HG02943 (cell line): ENCODE measurements at regions not wholly inside any gene's neighbourhood (a gene's known extent, or its start where the extent isn't known, plus 50 kb on each side); places are given as distances from the start of the nearest gene placed in this dataset.
"Not testable (repeated sequence)": the region's sequence is repeated elsewhere in the genome, so short reads cannot be mapped to it uniquely, and the experiment has no call there.

ENCODE experiments used
- ATAC-seq: cut with Tn5 transposase; IDR thresholded peaks from one replicate; pipeline ENCODE4 v1.9.1; 2021; ENCODE audit warnings: mild to moderate bottlenecking, low read depth, moderate library complexity; ENCODE audit not compliant: unreplicated experiment

DNA sequence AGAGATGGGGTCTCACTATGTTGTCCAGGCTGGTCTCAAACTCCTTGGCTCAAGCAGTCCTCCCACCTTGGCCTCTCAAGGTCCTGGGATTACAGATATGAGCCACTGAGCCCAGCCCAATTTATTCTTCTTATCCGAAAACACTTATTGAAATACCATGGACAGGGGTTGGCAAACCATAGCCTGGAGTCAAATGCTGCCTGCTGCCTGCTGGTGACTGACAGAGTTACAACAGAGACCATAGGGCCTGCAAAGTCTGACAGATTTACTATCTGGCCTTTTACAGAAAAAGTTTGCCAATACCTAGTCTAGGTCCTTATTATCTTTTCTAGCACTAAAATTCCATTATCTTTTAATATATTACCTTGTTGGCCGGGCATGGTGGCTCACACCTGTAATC, 87.1 kb upstream of the ZNF281 start:
- ATAC-seq = no peak

DNA sequence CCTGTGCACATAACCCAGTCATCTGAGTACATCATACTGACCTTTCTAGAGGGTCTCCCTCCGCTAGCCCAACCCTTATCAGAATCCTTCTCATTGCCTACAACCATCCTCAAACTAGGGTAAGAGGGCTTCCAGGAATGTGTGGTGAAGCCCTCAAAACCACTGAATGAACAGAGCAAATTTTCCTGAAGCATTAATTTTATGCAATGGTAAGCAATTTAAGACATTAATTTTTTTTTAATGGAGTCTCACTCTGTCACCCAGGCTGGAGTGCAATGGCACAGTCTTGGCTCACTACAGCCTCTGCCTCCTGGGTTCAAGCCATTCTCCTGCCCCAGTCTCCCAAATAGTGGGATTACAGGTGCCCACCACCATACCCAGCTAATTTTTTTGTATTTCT, 86.1 kb upstream of the ZNF281 start:
- no peak for ATAC-seq

DNA sequence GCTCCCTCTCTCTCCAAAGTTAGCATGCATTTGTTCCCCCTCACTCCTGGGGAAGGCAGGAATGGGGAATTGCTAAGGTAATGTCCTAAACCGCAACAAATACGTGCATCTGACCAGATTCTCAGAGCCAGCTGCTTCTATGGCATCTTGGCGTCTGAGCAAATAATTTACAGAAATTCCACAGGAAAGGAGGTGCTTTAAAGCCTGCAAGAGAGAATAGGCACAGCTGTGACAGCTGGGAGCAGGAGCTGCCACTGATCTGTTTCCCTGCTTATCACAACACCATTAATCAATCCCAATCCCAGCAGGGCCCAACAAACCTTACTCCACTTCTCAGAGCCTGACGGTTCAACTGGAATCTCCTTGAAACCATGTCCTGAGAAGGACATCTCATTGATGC, 83.5 kb upstream of the ZNF281 start:
- ATAC-seq = no peak

DNA sequence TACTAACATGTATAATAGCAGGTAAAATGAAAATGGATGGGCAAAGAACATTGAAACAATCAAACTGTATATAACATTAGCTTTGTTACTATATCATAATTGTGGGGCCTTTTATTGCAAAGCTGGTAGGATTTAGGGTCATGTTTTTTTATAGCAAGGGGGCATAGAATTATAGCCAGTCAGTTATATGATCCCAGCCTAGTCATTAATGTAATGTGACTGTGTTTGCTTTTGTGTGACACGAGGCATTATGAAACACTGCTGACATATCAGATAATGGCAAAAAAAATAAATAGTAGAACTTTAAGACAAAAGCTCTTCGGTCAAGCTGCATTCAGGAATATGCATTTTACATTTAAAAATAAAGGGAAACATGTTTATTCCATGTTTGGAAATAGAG, 81.3 kb upstream of the ZNF281 start:
- no peak for ATAC-seq

DNA sequence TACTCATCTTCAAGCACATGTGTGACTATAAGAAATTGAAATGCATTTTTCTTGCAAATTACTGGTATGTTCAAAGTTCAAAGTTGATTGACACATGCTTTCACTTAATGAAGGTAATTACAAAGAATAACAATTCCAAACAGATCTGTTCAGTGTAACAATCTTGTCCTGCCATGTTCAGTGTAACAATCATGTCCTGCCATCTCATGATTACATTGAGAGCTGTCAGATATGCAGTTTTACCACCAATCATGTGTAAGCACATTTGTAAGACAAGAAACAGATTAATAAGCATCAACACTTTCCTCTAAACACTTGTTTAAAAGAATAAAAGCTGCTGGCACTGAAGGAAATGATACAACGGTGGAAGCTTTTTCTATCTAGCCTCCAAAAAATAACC, 80.3 kb upstream of the ZNF281 start:
- ATAC-seq = no peak

DNA sequence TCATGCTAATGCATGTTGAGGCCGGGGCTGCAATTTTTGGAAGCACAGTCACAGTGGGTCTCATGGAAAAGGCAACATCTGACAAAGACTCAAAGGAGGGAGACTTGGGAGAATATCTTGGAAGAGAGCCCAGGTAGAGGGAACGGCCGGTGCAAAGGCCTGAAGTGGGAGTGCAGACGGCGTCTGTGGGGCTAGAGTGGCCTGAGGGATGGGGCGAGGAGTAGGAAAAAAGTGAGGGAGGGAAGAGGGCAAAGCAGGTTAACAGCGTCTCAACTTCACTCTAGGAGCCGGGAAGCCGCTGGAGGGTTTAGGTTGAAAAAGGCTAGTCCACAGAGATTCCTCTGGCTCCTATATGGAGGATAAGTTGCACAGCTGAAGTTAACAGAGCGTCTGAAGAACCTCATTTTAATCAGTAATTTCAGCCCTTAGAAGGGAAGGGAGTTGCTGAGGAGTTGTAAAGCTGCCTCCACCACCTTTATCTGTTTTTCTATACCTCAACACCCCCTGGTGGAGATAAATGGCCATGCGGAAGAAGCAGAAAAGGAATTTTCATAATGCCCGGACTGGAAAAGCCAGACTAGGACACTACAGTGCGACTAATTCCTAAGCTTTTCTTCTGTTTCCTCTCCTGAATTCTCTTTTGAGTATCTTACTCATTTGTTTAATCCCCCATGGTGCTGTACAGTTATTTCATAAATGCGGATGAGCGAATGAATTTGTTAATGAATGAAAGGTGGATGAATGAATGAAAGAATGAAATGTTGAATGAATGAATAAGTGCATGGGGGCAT, 78.7 kb upstream of the ZNF281 start:
- ATAC-seq = no peak

DNA sequence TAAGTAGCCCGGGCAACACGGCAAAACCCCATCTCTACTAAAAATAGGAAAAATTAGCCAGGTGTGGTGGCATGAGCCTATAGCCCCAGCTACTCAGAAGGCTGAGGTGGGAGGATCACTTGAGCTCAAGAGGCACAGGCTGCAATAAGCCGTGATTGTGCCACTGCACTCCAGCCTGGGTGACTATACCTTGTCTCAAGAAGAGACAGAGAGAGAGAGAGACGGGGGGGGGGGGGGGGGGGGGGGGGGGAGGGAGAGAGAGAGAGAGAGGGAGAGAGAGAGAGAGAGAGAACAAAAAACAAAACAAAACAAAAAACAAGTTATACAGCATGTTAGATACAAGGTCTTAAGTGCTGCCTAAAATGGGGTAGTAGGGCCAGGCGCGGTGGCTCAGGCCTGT, 77.8 kb upstream of the ZNF281 start:
- no peak for ATAC-seq

DNA sequence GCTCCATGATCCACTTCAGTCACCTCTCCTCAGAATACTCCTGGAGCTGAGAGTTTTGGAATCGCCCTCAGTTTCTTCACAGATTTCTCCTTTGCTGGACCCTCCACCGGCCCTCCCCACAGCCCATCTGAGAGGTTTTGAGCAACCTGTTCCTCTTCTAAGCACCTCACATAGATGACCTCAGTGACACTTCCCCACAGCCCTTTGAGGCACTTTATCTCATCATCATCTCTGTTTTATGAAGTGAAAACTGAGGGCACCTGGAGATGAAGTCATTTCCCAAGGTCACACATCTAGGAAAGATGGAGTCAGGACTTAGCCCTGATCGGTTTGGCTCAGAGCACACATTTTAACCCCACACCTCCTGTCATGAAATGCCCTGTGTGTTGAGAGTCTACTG, 76.8 kb upstream of the ZNF281 start:
- no peak for ATAC-seq

DNA sequence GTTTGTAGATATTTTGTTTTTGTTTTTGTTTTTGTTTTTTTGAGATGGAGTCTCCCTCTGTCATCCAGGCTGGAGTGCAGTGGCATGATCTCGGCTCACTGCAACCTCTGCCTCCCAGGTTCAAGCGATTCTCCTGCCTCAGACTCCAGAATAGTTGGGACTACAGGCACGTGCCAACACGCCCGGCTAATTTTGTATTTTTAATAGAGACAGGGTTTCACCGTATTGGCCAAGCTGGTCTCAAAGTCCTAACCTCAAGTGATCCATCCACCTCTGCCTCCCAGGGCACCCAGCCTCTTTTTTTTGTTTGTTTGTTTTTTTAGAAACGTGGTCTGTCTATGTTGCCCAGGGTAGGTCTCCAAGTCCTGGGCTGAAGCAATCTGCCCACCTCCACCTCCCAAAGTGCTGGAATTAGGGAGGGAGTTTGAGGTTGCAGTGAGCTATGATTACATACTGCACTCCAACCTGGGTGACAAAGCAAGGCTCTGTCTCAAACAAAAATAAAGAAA, 74.7 kb upstream of the ZNF281 start:
- not testable (repeated sequence) for ATAC-seq

DNA sequence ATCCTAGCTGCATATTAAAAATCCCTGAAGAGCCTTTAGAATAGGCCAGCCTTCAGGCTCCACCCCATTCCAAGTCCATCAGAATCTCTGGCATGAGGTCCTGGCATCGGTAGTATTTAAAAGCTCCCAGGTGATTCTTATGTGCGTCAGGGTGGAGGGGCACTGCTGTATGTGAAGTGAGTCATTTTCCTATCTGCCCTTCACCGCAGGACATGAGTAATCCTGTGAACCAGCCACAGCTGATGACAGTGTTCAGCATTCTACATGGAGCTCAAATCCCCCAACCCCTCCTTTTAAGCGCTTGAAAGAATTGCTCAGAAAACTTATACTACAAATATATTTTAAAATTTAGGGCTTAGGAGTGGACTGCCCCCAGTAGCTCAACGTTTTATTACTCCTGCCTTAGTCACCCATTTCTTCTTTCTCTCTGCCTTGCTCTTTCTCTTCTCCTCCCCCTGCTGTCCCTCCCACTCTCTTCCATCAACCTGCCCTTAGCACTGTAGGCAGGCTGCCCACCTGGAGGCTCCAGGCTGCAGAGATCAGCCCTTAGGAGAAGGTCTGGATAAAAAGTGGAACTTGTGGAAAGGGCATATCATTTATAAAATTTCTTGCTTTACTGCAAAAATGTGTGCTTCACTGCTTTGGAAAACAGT, 73.8 kb upstream of the ZNF281 start:
- peak; percentile 93 for ATAC-seq

DNA sequence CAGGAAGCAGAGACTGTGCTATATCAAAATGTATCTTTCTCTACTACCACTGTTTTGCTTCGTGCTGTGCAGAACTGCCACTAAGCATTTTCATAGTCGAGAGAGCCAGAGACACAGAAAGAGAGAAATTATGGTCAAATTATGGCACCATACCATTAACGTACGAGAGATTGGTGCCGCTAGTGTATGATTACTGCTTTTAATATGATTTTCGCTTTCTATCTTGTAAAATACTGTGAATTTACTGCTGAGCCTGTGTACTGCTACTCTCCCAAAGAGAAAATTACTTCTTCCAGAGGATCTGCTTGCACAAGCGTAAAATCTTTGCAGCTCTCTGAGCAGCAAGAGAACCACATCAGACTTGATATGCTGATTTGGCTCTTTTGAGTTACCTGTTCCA, 71.1 kb upstream of the ZNF281 start:
- ATAC-seq = no peak

DNA sequence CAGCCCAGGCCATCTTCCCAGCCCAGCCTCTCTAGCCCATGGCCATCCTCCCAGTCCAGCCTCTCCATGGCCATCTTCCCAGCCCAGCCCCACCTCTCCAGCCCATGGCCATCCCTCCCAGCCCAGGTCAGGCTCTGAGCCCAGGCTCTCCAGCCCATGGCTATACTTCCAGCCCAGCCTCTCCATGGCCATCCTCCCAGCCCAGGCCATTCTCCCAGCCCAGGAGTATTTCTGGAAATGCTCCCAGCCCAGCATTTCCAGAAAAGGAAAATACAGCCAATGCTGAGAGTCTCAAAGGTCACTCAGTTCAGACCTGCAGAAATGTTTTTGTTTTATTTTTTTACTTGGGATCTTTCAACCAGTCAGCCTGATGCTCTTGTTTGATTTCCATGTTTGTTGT, 70.0 kb upstream of the ZNF281 start:
- ATAC-seq = no peak

DNA sequence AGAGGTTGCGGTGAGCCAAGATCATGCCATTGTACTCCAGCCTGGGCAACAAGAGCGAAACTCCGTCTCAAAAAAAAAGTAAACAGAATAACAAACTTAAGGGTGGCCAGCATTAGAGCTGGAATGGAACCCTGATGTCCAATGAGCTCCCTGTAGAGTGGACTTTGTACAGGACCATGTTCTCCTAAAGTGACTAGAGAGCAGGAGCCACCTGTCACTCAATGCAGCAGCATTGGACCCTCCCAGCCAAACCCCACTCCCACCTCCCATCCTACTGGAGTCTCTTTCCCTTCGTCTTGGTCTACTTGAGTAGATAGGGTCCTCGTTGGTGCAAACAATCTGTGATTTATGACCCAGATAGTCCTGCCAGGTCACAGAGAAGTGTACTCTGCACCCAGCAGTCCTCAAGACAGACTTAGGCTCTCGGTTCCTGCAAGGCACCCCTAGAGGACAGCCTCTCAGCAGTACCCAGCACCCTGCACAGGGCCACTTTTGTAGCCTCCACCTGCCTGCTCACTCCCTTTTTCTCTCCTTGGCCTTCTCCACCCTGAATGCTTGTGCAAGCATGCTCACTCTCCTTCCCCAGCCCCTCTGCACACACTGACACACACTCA, 69.2 kb upstream of the ZNF281 start:
- ATAC-seq = no peak

DNA sequence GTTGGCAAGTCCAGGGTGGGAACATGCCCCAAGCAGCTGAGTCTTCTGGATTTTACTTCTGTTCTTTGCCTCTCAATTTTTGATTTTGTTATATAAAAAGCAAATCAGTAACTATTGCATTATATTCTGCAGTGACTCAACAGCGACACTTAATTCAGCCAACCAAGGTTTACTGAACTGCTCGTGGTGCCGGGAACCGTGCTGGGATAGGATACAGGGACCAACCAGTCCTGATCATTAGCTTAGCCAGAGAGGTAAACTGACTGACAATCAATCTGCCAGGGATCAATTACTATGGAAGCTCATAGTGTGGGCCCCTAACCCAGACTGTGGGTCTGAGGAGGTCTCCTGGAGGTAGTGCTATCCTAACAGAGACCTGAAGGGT, 68.4 kb upstream of the ZNF281 start:
- no peak for ATAC-seq

DNA sequence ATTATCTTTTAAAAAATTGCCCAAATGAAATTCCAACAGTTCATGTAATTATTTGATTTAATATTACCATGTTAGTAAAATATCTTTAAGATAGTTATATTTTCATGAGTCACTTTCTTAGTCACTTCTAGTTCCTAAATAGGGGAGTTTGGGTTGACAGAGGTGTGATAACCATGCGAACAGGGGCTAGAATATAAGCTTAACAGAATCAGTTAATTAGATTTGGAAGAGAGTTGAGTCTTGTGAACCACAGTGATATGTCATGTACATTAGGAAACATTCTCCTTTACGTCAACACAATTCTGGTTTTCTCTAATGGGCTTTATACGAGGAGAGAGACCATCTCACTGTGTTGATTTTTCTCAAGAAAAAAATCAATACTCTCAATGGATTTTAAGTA, 64.8 kb upstream of the ZNF281 start:
- no peak for ATAC-seq

DNA sequence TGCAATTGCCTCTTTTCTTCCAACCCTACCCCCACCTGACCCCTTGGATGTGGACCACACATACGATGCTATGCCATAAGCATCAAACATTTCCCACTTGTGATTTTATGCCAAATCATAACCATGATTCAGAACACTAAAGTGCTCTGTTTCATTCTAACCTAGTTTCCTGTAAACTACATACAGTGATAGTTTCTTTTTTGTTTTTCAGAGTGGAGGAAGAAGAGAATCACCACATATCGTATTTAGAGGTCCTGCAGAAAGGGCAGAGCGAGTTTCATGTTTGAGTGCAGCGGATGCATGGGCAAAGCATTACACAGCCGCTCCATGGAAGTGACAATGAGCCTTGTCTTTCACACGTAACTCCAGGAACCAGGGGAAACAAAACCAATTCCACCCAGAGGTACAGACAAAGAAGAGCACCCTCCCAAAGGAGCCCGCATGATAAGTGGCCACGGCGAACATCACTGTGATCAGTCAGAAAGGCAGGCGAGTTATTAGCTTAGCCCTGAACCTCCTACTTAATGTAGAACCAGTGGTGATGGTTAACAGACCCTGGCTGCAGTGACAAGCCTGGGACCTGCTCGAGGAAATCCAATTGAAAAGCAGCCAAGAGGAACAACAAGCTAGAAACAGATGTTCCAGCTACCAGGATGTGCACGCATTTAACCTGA, 64.0 kb upstream of the ZNF281 start:
- ATAC-seq = peak; percentile 68

DNA sequence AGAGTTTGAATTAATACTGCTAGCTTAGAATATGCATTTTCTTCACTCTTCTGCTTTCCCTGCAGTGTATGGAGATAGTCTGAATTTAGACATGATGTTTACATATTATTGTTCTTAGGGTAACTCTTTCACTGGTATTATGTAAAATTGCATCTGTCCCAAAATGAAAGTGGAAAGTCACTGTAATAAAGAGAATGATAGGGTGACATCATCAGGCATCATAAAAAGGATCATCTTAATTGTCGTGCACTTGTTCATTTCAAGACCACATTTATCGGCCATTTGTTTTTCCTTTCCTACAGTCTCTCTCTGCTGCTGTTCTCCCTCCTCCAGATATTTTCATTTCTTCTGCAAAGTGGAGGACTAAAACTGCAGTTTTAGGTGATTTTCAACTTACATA, 61.9 kb upstream of the ZNF281 start:
- ATAC-seq = no peak

DNA sequence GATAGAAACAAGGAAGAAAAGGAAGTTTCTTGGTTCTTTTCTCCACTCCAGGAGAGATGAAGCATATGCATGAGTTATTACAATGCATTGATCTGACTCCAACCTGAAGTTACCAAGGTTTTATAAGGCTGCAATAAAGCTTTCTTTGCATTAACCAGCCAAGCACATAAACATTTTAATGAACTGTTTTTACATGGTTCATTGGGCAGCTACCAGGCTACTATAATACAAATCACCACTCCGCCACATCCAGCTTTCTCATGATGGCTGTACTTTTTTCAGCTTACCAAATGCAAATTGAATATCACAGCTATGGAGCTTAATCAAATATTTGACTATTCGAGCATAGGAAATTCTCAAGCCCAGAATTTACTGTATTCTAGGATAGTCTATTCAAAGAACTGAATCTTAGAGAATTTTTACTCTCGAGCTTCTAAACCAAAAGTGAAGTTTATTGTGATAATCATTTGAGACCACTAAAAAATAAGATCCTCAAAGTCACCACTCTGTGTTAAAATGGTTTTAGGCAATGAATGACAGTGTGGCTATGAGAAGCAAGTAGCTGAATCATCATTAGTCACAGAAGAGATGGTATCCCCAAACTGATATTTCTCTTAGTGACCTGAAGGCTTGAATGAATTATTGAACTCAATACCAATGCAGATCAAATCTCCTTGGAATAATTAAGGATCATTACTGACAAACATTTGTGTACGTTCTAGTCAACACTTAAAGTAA, 58.6 kb upstream of the ZNF281 start:
- ATAC-seq = no peak

DNA sequence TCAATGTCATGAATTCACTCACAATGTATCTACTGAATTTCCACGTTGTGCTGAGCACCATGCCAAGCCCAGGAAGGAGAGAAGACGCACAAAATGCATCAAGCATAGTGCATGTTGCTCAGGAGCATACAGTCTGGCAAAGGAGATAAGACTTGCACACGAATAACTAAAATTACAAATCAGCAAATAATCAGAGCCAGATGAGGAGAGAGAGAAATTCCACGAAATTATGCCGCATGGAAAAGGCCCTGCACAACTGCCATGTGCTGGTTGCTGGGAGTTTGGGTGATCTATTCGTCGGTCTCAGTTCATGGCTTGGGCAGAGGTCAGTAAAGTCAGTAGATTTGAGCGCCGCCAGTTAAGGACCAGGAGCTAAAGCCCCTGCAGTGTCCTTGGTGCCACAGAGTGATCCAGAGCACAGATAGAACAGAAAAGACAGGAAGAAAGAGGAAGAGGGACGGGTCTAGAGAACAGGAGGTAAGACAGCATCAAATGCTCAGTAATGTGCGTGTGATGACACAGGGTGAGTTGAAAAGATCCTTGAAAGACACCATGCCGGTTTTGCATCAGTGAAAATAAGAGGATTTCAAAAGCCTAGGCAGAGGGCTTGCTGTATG, 55.1 kb upstream of the ZNF281 start:
- ATAC-seq = no peak
